ENCODE measurements at regions not wholly inside any gene's neighbourhood (a gene's known extent, or its start where the extent isn't known, plus 50 kb on each side); places are given as distances from the start of the nearest gene placed in this dataset.
"Not testable (repeated sequence)": the region's sequence is repeated elsewhere in the genome, so short reads cannot be mapped to it uniquely, and the experiment has no call there.

DNA sequence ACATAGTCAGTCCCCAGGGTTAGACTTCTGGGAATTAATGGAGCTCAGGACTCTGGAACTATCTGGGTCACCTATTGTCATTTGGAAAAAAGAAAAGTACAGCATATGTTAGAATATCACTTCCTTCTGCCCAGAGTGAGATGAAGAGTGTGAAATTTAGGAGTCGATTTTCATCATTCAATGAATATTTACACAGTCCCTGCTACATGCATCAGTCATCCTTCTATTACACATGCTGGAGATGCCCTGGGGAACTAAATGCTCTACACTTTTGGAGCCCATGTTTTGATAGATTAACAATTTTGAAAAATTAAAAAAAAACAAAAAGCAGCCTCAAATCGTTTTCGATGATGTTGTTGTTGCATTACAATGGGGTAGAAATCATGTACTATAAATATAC, 315.4 kb downstream of the ALDH8A1 start:
- no peak overlapping the region for H3K27ac Mint-ChIP-seq
- H3K36me3 Mint-ChIP-seq: no peaks in the 10 kb centered on the region

DNA sequence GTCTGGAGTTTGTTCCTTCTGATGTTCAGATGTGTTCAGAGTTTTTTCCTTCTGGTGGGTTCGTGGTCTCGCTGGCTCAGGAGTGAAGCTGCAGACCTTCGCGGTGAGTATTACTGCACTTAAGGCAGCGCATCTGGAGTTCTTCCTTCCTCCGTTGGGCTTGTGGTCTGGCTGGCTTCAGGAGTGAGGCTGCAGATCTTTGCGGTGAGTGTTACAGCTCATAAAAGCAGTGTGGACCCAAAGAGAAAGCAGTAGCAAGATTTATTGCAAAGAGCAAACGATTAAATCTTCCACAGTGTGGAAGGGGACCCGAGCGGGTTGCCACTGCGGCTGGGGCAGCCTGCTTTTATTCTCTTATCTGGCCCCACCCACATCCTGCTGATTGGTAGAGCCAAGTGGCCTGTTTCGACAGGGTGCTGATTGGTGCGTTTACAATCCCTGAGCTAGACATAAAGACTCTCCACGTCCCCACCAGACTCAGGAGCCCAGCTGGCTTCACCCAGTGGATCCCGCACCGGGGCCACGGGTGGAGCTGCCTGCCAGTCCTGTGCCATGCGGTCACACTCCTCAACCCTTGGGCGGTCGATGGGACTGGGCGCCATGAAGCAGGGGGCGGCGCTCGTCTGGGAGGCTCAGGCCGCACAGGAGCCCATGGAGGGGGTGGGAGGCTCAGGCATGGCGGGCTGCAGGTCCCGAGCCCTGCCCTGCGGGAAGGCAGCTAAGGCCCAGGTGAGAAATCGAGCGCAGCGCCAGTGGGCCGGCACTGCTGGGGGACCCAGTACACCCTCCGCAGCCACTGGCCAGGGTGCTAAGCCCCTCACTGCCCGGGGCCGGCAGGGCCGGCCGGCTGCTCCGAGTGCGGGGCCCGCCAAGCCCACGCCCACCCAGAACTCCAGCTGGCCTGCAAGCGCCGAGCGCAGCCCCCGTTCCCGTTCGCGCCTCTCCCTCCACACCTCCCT, 315.3 kb upstream of the SGK1 start:
- H3K4me2 ChIP-seq; H3K9ac ChIP-seq; DNase-seq (ENCODE audit: low spot score): not testable (repeated sequence)

More for the DNA sequence above, 315.4 kb downstream of the ALDH8A1 start:
- Histone ChIP-seq H2AFZ (replicated peaks) (no peak overlapping the region), H3K79me2 (ENCODE audit: low read depth) (no peaks in the 10 kb centered on the region), H3K9me3 (ENCODE audit: low read depth) (no peaks in the 10 kb centered on the region), H3K4me3 (no peak overlapping the region), H3F3A (ENCODE audit: low read depth) (no peaks in the 10 kb centered on the region), H3K36me3 (no peaks in the 10 kb centered on the region), H3K27me3 (no peaks in the 10 kb centered on the region), H4K20me1 (ENCODE audit: low read depth) (no peaks in the 10 kb centered on the region), H3K27ac (no peak overlapping the region), H3K4me2 (no peak overlapping the region), H3K4me1 (peaks cover 6% of the 10 kb centered on the region), H3K9ac (no peak overlapping the region)
- Mint-ChIP-seq H3K27me3 (ENCODE audit: insufficient read depth, low read depth) (peaks cover 5% of the 10 kb centered on the region), H3K4me1 (no peaks in the 10 kb centered on the region), H3K4me3 (no peak overlapping the region), H3K9me3 (no peaks in the 10 kb centered on the region)
- TF ChIP-seq EZH2 (IDR thresholded peaks at IDR 0.05) (no peak), EZH2phosphoT487 (IDR thresholded peaks at IDR 0.05) (no peak)
- TF ChIP-seq, protein P1, sequence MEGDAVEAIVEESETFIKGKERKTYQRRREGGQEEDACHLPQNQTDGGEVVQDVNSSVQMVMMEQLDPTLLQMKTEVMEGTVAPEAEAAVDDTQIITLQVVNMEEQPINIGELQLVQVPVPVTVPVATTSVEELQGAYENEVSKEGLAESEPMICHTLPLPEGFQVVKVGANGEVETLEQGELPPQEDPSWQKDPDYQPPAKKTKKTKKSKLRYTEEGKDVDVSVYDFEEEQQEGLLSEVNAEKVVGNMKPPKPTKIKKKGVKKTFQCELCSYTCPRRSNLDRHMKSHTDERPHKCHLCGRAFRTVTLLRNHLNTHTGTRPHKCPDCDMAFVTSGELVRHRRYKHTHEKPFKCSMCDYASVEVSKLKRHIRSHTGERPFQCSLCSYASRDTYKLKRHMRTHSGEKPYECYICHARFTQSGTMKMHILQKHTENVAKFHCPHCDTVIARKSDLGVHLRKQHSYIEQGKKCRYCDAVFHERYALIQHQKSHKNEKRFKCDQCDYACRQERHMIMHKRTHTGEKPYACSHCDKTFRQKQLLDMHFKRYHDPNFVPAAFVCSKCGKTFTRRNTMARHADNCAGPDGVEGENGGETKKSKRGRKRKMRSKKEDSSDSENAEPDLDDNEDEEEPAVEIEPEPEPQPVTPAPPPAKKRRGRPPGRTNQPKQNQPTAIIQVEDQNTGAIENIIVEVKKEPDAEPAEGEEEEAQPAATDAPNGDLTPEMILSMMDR (IDR thresholded peaks at IDR 0.05): no peak
- no peak for DNase-seq (ENCODE audit: low spot score)

DNA sequence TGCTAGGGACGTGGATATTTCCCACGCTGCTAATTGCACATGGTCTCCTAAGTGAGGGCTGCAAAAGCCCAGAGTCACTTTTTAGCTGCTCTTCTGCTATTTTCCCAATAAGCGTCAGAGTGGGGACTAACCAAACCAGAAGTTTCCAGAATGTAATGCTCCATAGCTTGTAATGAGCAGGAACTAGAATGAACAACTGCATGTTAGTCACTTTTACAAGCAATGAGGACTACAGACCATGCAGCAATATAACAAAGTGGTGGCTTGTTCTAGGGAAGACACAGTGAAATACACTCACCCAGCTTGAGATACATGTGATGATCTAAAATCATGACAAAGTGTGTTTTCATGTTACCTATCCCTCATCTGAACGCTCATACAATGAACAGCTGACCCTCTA, 314.1 kb upstream of the SGK1 start:
- Histone ChIP-seq H3K9ac (no peak overlapping the region), H3K27ac (no peak overlapping the region), H3K4me2 (no peak overlapping the region)

More for the DNA sequence above, 315.3 kb upstream of the SGK1 start:
- not testable (repeated sequence) for H3K36me3 ChIP-seq; H3K4me3 ChIP-seq; H3K9me3 ChIP-seq (ENCODE audit: low read depth); H3K4me3 Mint-ChIP-seq; H3K79me2 ChIP-seq (ENCODE audit: low read depth); H3F3A ChIP-seq (ENCODE audit: low read depth); H3K27ac Mint-ChIP-seq; H3K9me3 Mint-ChIP-seq; H3K27me3 Mint-ChIP-seq (ENCODE audit: insufficient read depth, low read depth); H3K4me1 Mint-ChIP-seq; H3K27ac ChIP-seq; H3K27me3 ChIP-seq; H2AFZ ChIP-seq (replicated peaks); H3K36me3 Mint-ChIP-seq; H3K4me1 ChIP-seq; H4K20me1 ChIP-seq (ENCODE audit: low read depth)

More for the DNA sequence above, 314.1 kb upstream of the SGK1 start:
- DNase-seq (ENCODE audit: low spot score): no peak
- Histone ChIP-seq H3K9me3 (ENCODE audit: low read depth) (no peaks in the 10 kb centered on the region), H3K36me3 (no peaks in the 10 kb centered on the region), H4K20me1 (ENCODE audit: low read depth) (no peaks in the 10 kb centered on the region), H3K79me2 (ENCODE audit: low read depth) (no peaks in the 10 kb centered on the region), H3K4me1 (peaks cover 6% of the 10 kb centered on the region), H2AFZ (replicated peaks) (no peak overlapping the region), H3F3A (ENCODE audit: low read depth) (no peaks in the 10 kb centered on the region), H3K4me3 (no peak overlapping the region), H3K27me3 (no peaks in the 10 kb centered on the region)
- no peak overlapping the region for H3K27ac Mint-ChIP-seq
- no peak overlapping the region for H3K4me3 Mint-ChIP-seq
- H3K4me1 Mint-ChIP-seq: no peaks in the 10 kb centered on the region
- no peaks in the 10 kb centered on the region for H3K9me3 Mint-ChIP-seq
- H3K36me3 Mint-ChIP-seq: no peaks in the 10 kb centered on the region
- TF ChIP-seq EZH2phosphoT487 (IDR thresholded peaks at IDR 0.05) (no peak), EZH2 (IDR thresholded peaks at IDR 0.05) (no peak)
- TF ChIP-seq, protein P1 (IDR thresholded peaks at IDR 0.05): no peak
- peaks cover 8% of the 10 kb centered on the region for H3K27me3 Mint-ChIP-seq (ENCODE audit: insufficient read depth, low read depth)

All from neural progenitor cell (in vitro differentiated cells).